ENCODE measurements at regions not wholly inside any gene's neighbourhood (a gene's known extent, or its start where the extent isn't known, plus 50 kb on each side); places are given as distances from the start of the nearest gene placed in this dataset.

DNA sequence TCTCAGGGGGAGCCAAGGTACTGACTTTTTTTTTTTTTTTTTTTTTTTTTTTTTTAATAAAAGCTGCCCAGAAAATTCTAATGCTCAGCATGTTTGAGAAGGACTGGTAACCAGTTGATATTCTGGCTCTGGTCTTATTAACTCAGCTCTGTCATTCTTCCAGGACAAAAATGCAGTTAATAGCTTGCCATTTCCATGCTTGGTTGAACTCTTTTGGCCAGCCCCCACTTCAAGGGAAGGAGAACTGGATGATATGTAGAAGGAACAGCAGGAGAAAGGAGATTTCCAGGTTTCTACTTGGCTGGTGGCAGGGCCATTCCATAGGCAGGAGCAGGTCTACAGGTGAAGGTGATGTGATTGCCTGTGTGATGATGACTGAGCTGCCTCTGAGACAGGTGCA, 59.2 kb upstream of the TANC2 start:
- DNase-seq (ENCODE audit: low spot score in 2 of 2), result no peak
- H3K27me3 ChIP-seq, result no peaks in the 10 kb centered on the region
- peaks cover 5% of the 10 kb centered on the region for H3K4me1 ChIP-seq
- no peaks in the 10 kb centered on the region for H3K36me3 ChIP-seq
- H3K9me3 ChIP-seq, result no peaks in the 10 kb centered on the region
- no peak overlapping the region for H3K27ac ChIP-seq
- no peak overlapping the region for H3K4me3 ChIP-seq
- TF ChIP-seq POLR2A (IDR thresholded peaks at IDR 0.05) (no peak), EP300 (IDR thresholded peaks at IDR 0.05) (no peak), POLR2AphosphoS5 (IDR thresholded peaks at IDR 0.05) (no peak)
- TF ChIP-seq, protein P1, sequence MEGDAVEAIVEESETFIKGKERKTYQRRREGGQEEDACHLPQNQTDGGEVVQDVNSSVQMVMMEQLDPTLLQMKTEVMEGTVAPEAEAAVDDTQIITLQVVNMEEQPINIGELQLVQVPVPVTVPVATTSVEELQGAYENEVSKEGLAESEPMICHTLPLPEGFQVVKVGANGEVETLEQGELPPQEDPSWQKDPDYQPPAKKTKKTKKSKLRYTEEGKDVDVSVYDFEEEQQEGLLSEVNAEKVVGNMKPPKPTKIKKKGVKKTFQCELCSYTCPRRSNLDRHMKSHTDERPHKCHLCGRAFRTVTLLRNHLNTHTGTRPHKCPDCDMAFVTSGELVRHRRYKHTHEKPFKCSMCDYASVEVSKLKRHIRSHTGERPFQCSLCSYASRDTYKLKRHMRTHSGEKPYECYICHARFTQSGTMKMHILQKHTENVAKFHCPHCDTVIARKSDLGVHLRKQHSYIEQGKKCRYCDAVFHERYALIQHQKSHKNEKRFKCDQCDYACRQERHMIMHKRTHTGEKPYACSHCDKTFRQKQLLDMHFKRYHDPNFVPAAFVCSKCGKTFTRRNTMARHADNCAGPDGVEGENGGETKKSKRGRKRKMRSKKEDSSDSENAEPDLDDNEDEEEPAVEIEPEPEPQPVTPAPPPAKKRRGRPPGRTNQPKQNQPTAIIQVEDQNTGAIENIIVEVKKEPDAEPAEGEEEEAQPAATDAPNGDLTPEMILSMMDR (IDR thresholded peaks at IDR 0.05), result no peak

DNA sequence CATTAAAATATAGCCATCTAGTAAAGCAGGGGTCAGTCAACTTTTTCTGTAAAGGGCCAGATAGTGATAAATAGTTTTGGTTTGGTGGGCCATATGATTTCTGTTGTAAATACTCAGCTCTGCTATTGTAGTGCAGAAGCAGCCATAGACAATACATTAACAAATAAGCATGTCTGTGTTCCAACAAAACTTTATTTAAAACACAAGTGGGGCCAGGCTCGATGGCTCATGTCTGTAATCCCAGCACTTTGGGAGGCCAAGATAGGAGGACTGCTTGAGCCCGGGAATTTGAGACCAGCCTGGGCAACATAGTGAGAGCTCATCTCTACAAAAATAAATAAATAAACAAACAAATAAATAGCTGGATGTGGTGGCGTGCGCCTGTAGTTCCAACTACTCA, 60.8 kb upstream of the TANC2 start:
- Histone ChIP-seq H3K27ac (no peak overlapping the region), H3K27me3 (no peaks in the 10 kb centered on the region), H3K36me3 (no peaks in the 10 kb centered on the region), H3K9me3 (no peaks in the 10 kb centered on the region), H3K4me3 (no peak overlapping the region), H3K4me1 (no peaks in the 10 kb centered on the region)
- DNase-seq (ENCODE audit: low spot score in 2 of 2), result no peak
- TF ChIP-seq, protein P1 (IDR thresholded peaks at IDR 0.05), result no peak
- no peak for TF ChIP-seq EP300 (IDR thresholded peaks at IDR 0.05)
- no peak for TF ChIP-seq POLR2A (IDR thresholded peaks at IDR 0.05)
- TF ChIP-seq POLR2AphosphoS5 (IDR thresholded peaks at IDR 0.05), result no peak
- 96% methylated on average over 4 of the region's 4 CpGs for WGBS

DNA sequence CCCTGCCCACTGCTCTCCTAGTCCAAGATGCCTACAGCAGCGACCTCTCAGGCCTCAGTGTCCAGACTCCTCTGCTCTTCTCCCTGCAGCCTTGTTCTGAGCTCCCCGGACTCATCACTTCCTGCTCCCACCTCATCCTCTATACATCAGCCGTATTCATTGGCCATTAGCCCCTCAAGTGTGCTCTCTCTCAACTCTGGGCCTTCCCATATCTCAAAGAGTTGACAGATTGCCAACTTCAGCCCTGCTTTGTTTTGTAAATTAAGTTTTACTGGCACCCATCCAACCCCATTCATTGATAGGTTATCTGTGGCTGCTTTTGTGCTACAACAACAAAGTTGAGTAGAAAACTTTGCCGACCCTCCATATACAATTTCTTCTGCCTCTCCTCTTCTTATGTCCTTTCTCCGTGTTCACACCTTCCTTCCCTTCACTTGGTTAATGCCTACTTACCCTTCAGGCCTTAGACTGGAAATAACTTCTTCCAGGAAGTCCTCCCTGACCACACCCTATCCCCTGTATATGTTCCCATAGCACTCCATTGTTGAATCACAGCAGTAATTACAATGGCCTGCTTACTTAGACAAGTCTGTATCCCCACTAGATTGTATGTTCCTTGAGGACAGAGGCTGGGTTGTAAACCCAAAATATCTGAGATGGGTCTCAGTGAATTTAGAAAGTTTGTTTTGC, 63.4 kb upstream of the TANC2 start:
- H3K27me3 ChIP-seq, result no peaks in the 10 kb centered on the region
- 85% methylated on average over 5 of the region's 5 CpGs for WGBS
- H3K4me3 ChIP-seq, result no peak overlapping the region
- no peak for TF ChIP-seq POLR2A (IDR thresholded peaks at IDR 0.05)
- TF ChIP-seq POLR2AphosphoS5 (IDR thresholded peaks at IDR 0.05), result no peak
- no peaks in the 10 kb centered on the region for H3K36me3 ChIP-seq
- no peak overlapping the region for H3K27ac ChIP-seq
- DNase-seq (ENCODE audit: low spot score in 2 of 2), result no peak
- H3K9me3 ChIP-seq, result no peaks in the 10 kb centered on the region
- peaks cover 3% of the 10 kb centered on the region for H3K4me1 ChIP-seq

DNA sequence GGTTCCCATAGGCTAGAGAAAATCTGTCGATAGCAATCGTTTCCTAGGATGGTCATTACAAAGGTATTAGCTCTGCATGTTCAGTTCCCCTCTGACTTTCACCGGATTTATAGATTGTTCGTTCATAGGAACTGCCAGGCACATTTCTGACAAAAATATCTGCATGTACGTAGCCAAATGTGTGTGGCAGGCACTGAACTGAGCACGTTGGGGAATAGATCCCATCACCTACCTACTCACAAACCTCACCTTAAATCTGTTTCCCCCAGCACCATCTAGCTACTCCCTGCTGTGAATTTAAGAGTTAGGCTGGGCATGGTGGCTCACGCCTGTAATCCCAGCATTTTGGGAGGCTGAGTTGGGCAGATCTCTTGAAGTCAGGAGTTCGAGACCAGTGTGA, 64.5 kb upstream of the TANC2 start:
- H3K36me3 ChIP-seq, result no peaks in the 10 kb centered on the region
- WGBS, result 97% methylated on average over 8 of the region's 8 CpGs

DNA sequence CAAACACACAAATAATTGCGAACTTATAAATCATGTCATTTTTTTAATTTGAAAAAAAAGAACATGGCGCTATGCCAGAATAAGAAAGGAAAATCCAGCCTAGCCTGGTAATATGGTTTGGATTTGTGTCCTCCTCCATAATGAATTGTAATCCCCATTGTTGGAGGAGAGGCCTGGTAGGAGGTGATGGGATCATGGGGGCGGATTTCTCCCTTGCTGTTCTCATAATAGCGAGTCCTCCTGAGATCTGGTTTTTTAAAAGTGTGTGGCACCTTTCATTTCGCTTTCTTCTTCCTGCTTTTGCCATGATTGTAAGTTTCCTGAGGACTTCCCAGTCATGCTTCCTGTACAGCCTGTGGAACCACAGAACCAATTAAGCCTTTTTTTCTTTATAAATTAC, 65.9 kb upstream of the TANC2 start:
- no peak overlapping the region for H3K27ac ChIP-seq
- H3K9me3 ChIP-seq, result no peaks in the 10 kb centered on the region
- no peaks in the 10 kb centered on the region for H3K36me3 ChIP-seq
- WGBS, result 91% methylated on average over 5 of the region's 5 CpGs
- no peak for DNase-seq (ENCODE audit: low spot score in 2 of 2)
- H3K4me3 ChIP-seq, result no peak overlapping the region
- H3K27me3 ChIP-seq, result no peaks in the 10 kb centered on the region
- TF ChIP-seq EP300 (IDR thresholded peaks at IDR 0.05), result no peak
- TF ChIP-seq, protein P1 (IDR thresholded peaks at IDR 0.05), result no peak
- peaks cover 8% of the 10 kb centered on the region for H3K4me1 ChIP-seq

More for the DNA sequence above, 64.5 kb upstream of the TANC2 start:
- TF ChIP-seq, protein P1 (IDR thresholded peaks at IDR 0.05), result no peak
- TF ChIP-seq POLR2AphosphoS5 (IDR thresholded peaks at IDR 0.05) (no peak), EP300 (IDR thresholded peaks at IDR 0.05) (no peak), POLR2A (IDR thresholded peaks at IDR 0.05) (no peak)
- no peak overlapping the region for H3K27ac ChIP-seq
- no peaks in the 10 kb centered on the region for H3K27me3 ChIP-seq
- no peaks in the 10 kb centered on the region for H3K9me3 ChIP-seq
- H3K4me3 ChIP-seq, result no peak overlapping the region
- no peak for DNase-seq (ENCODE audit: low spot score in 2 of 2)
- peaks cover 3% of the 10 kb centered on the region for H3K4me1 ChIP-seq

DNA sequence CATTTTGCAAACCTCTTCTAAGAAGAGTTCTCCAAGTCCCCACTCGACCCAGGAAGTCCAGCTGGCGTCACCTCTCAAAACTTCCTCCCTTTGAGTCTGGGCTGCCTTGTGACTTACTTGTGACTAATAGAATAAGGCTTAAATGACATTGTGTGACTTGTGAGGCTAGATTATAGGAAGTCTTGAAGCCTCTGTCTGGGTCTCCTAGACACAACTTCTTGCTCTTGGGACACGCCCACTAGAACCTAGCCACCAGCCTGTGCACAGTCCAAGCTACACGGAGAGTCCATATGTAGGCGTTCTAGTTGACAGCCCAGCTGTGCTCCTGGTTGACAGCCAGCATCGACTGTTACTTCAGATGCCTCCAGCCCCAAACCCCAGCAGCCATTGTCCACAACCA, 66.7 kb upstream of the TANC2 start:
- H3K9me3 ChIP-seq, result no peaks in the 10 kb centered on the region
- peaks cover 8% of the 10 kb centered on the region for H3K4me1 ChIP-seq
- WGBS, result 74% methylated on average over 6 of the region's 6 CpGs
- H3K36me3 ChIP-seq, result no peaks in the 10 kb centered on the region
- no peak overlapping the region for H3K27ac ChIP-seq
- H3K4me3 ChIP-seq, result no peak overlapping the region
- TF ChIP-seq POLR2AphosphoS5 (IDR thresholded peaks at IDR 0.05) (no peak), EP300 (IDR thresholded peaks at IDR 0.05) (no peak), POLR2A (IDR thresholded peaks at IDR 0.05) (no peak)
- TF ChIP-seq, protein P1 (IDR thresholded peaks at IDR 0.05), result no peak
- H3K27me3 ChIP-seq, result no peaks in the 10 kb centered on the region
- DNase-seq (ENCODE audit: low spot score in 2 of 2), result no peak

Measured in suprapubic skin (tissue), 4 donors.